ENCODE measurements at regions not wholly inside any gene's neighbourhood (a gene's known extent, or its start where the extent isn't known, plus 50 kb on each side); places are given as distances from the start of the nearest gene placed in this dataset.

GRCh38 chr13:110023729-110024644 lies 237.6 kb upstream of the IRS2 start:
- Histone ChIP-seq H3K36me3 (ENCODE audit: control insufficient read depth in 4 of 4, insufficient read depth in 3 of 4, low read depth in 1 of 4, low read length in 3 of 4) (no peaks in the 10 kb centered on the region), H3K4me3 (ENCODE audit: low read depth in 1 of 3, low read length in 3 of 3) (no peak overlapping the region), H3K27ac (ENCODE audit: low read depth in 1 of 2, low read length in 2 of 2) (no peak overlapping the region), H3K4me1 (ENCODE audit: control insufficient read depth in 4 of 4, insufficient read depth in 4 of 4, low read length in 3 of 4) (no peaks in the 10 kb centered on the region), H3K27me3 (ENCODE audit: control insufficient read depth in 4 of 4, insufficient read depth in 4 of 4, low read length in 3 of 4) (no peaks in the 10 kb centered on the region), H3K9me3 (ENCODE audit: control insufficient read depth in 4 of 4, low read length in 3 of 4) (no peaks in the 10 kb centered on the region), H3K9ac (ENCODE audit: low read depth in 1 of 2, low read length in 2 of 2) (no peak overlapping the region)
- TF ChIP-seq REST (IDR thresholded peaks at IDR 0.05) = no peak
- TF ChIP-seq GABPA (IDR thresholded peaks at IDR 0.05 in 1 of 2, conservative IDR thresholded peaks at IDR 0.05 in 1 of 2) = no peak
- no peak for TF ChIP-seq TAF1 (conservative IDR thresholded peaks at IDR 0.05)
- TF ChIP-seq, protein P1, sequence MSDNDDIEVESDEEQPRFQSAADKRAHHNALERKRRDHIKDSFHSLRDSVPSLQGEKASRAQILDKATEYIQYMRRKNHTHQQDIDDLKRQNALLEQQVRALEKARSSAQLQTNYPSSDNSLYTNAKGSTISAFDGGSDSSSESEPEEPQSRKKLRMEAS (IDR thresholded peaks at IDR 0.05) = no peak
- TF ChIP-seq HNF4G (IDR thresholded peaks at IDR 0.05) = no peak
- no peak for TF ChIP-seq ATF3 (IDR thresholded peaks at IDR 0.05)
- TF ChIP-seq YY1 (IDR thresholded peaks at IDR 0.05) = no peak
- TF ChIP-seq NR2F2 (IDR thresholded peaks at IDR 0.05) = no peak
- no peak for TF ChIP-seq JUND (IDR thresholded peaks at IDR 0.05)
- no peak for TF ChIP-seq SP1 (IDR thresholded peaks at IDR 0.05)
- no peak for TF ChIP-seq EGR1 (IDR thresholded peaks at IDR 0.05; ENCODE audit: low read depth in 2 of 2)
- no peak for TF ChIP-seq ZBTB33 (IDR thresholded peaks at IDR 0.05)
- TF ChIP-seq HNF4A (conservative IDR thresholded peaks at IDR 0.05) = no peak
- TF ChIP-seq FOXA2 (IDR thresholded peaks at IDR 0.05) = no peak
- TF ChIP-seq RAD21 (IDR thresholded peaks at IDR 0.05) = no peak
- TF ChIP-seq RXRA (IDR thresholded peaks at IDR 0.05) = no peak
- DNase-seq (ENCODE audit: low spot score) = no peak
- WGBS = 71% methylated on average over 14 of the region's 14 CpGs

DNA sequence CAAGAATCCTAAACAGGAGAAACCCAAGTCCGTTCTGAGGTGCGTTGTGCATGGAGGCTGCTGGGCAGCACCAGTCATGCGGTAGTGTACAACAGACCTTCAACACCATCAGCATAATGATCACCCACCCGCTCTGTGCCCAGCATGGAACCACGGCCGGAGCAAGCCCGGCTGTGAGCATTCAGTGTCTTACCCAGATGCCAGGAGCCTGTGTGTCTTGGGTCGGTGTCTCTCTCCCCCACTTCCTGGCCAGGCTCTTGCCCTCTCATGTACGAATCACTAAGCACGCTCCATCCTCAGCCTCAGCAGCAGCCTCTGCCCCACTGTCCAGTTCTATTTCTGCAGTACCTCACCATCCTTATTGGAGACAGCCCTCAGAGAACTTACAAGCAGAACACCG lies 231.6 kb upstream of the IRS2 start:
- 87% methylated on average over 11 of the region's 11 CpGs for WGBS
- no peaks in the 10 kb centered on the region for H3K36me3 ChIP-seq (ENCODE audit: control insufficient read depth in 4 of 4, insufficient read depth in 3 of 4, low read depth in 1 of 4, low read length in 3 of 4)

More for the DNA sequence above, 231.6 kb upstream of the IRS2 start:
- no peak overlapping the region for H3K4me3 ChIP-seq (ENCODE audit: low read depth in 1 of 3, low read length in 3 of 3)
- DNase-seq (ENCODE audit: low spot score) = no peak
- peaks cover 0 to 10% (median 2%) of the 10 kb centered on the region in 4 donors for H3K4me1 ChIP-seq (ENCODE audit: control insufficient read depth in 4 of 4, insufficient read depth in 4 of 4, low read length in 3 of 4)
- no peak overlapping the region for H3K9ac ChIP-seq (ENCODE audit: low read depth in 1 of 2, low read length in 2 of 2)
- TF ChIP-seq EGR1 (IDR thresholded peaks at IDR 0.05; ENCODE audit: low read depth in 2 of 2) = no peak
- TF ChIP-seq ZBTB33 (IDR thresholded peaks at IDR 0.05) = no peak
- no peak for TF ChIP-seq TAF1 (conservative IDR thresholded peaks at IDR 0.05)
- no peak for TF ChIP-seq RXRA (IDR thresholded peaks at IDR 0.05)
- no peak for TF ChIP-seq SP1 (IDR thresholded peaks at IDR 0.05)
- TF ChIP-seq, protein P1 (IDR thresholded peaks at IDR 0.05) = no peak
- TF ChIP-seq REST (IDR thresholded peaks at IDR 0.05) = no peak
- TF ChIP-seq GABPA (IDR thresholded peaks at IDR 0.05 in 1 of 2, conservative IDR thresholded peaks at IDR 0.05 in 1 of 2) = no peak
- no peak for TF ChIP-seq JUND (IDR thresholded peaks at IDR 0.05)
- TF ChIP-seq ATF3 (IDR thresholded peaks at IDR 0.05) = no peak
- no peak for TF ChIP-seq RAD21 (IDR thresholded peaks at IDR 0.05)
- no peak for TF ChIP-seq YY1 (IDR thresholded peaks at IDR 0.05)
- H3K27ac ChIP-seq (ENCODE audit: low read depth in 1 of 2, low read length in 2 of 2) = no peak overlapping the region
- H3K9me3 ChIP-seq (ENCODE audit: control insufficient read depth in 4 of 4, low read length in 3 of 4) = no peaks in the 10 kb centered on the region
- H3K27me3 ChIP-seq (ENCODE audit: control insufficient read depth in 4 of 4, insufficient read depth in 4 of 4, low read length in 3 of 4) = no peaks in the 10 kb centered on the region
